Sigmoid colon (tissue), 4 donors: ENCODE measurements at regions not wholly inside any gene's neighbourhood (a gene's known extent, or its start where the extent isn't known, plus 50 kb on each side); places are given as distances from the start of the nearest gene placed in this dataset.

Experiments used
- CTCF ChIP-seq, 4 experiments: fragments of 450-650 bp in 3 of 4; fragments of 200-600 bp in 1 of 4; IDR thresholded peaks; one replicate each; pipeline ENCODE4 v1.5.1; 2016 to 2019; ENCODE audit warnings: antibody characterized with exemption in 4 of 4, mild to moderate bottlenecking in 3 of 4, moderate library complexity in 2 of 4
- EP300 ChIP-seq, 4 donors: sonication (generic); formaldehyde crosslinking; IDR thresholded peaks; one replicate each; pipeline ENCODE4 v1.6.1; 2017; ENCODE audit warnings: antibody characterized with exemption in 4 of 4
- POLR2A ChIP-seq, 2 donors: fragments of 450-650 bp; IDR thresholded peaks; one replicate each; pipeline ENCODE4 v1.6.1; 2016; ENCODE audit warnings: antibody characterized with exemption in 2 of 2, mild to moderate bottlenecking in 2 of 2, moderate library complexity in 2 of 2
- POLR2AphosphoS5 ChIP-seq, 4 donors: sonication (generic); formaldehyde crosslinking; IDR thresholded peaks; one replicate each; pipeline ENCODE4 v1.6.1; 2017; ENCODE audit warnings: antibody characterized with exemption in 4 of 4

- TF ChIP-seq CTCF (IDR thresholded peaks at IDR 0.05) (no peak), EP300 (IDR thresholded peaks at IDR 0.05) (no peak), POLR2AphosphoS5 (IDR thresholded peaks at IDR 0.05) (no peak), POLR2A (IDR thresholded peaks at IDR 0.05) (no peak)
Observed at GRCh38 chr10:44776181-44776580, 135.0 kb upstream of the TMEM72 start.
